ENCODE measurements at regions not wholly inside any gene's neighbourhood (a gene's known extent, or its start where the extent isn't known, plus 50 kb on each side); places are given as distances from the start of the nearest gene placed in this dataset.

GRCh38 chr22:47437636-47438035 is 675.2 kb downstream of the TBC1D22A start:
- CTCF ChIA-PET (ENCODE audit: low intra/inter-chr PET ratio, low total read pairs) = no interaction called here
- ATAC-seq (no peak), DNase-seq (ENCODE audit: low spot score) (no peak), FAIRE-seq (no peak)
- in situ Hi-C loops (cut with HindIII; ENCODE audit: extremely low pct_ligation_motif_present, low pct_unique_long_range_greater_than_20kb) = no loop called here
- Histone ChIP-seq H3K9ac (ENCODE audit: insufficient read depth, low read depth, low read length) (no peak overlapping the region), H3K9me3 (ENCODE audit: low read length) (no peaks in the 10 kb centered on the region), H2AFZ (ENCODE audit: low read length) (no peak overlapping the region), H3K36me3 (replicated peaks in 1 of 2; ENCODE audit: control insufficient read depth in 1 of 2, insufficient read depth in 2 of 2, low read length in 2 of 2) (no peaks in the 10 kb centered on the region), H3K27me3 (ENCODE audit: control insufficient read depth in 1 of 2, insufficient read depth in 2 of 2, low read length in 2 of 2) (peaks cover 0 to 28% of the 10 kb centered on the region in 2 experiments; a peak in 2 of 5 replicates), H3K4me1 (ENCODE audit: insufficient read depth, low read length) (no peaks in the 10 kb centered on the region), H3K4me3 (replicated peaks in 1 of 3; ENCODE audit: insufficient read depth in 1 of 3, low read depth in 2 of 3, low read length in 3 of 3) (no peak overlapping the region), H4K20me1 (ENCODE audit: insufficient read depth, low read length) (no peaks in the 10 kb centered on the region), H3K79me2 (ENCODE audit: insufficient read depth, low read length) (no peaks in the 10 kb centered on the region), H3K4me2 (ENCODE audit: low read depth, low read length) (no peak overlapping the region), H3K27ac (ENCODE audit: extremely low read length, insufficient read depth, low read length) (no peak overlapping the region)
- BruUV-seq (replicated peaks) = no TSS peak
- WGBS (ENCODE audit: low lambda C conversion rate) = 0% methylated on average over 1 of the region's 3 CpGs
- POLR2A ChIA-PET = no interaction called here
- intact Hi-C loops (cut with micrococcal nuclease; ENCODE audit: unreplicated experiment) = no loop called here
- no peak for TF ChIP-seq ZBTB26 (CRISPR knock-in tag; IDR thresholded peaks at IDR 0.05; ENCODE audit: borderline replicate concordance)
- no peak for TF ChIP-seq IRF1 (CRISPR knock-in tag; IDR thresholded peaks at IDR 0.05; ENCODE audit: low read depth)
- TF ChIP-seq DDIT3 (CRISPR knock-in tag; IDR thresholded peaks at IDR 0.05) = no peak
- no peak for TF ChIP-seq FLYWCH1 (CRISPR knock-in tag; IDR thresholded peaks at IDR 0.05)
- TF ChIP-seq ATF5 (CRISPR knock-in tag; IDR thresholded peaks at IDR 0.05; ENCODE audit: low read depth) = no peak
- TF ChIP-seq HMGXB3 (CRISPR knock-in tag; IDR thresholded peaks at IDR 0.05; ENCODE audit: borderline replicate concordance) = no peak
- no peak for TF ChIP-seq CEBPG (CRISPR knock-in tag; IDR thresholded peaks at IDR 0.05)
- TF ChIP-seq TBL1XR1 (IDR thresholded peaks at IDR 0.05; ENCODE audit: borderline replicate concordance, low read length, partially characterized antibody) = no peak
- no peak for TF ChIP-seq ARHGAP35 (CRISPR knock-in tag; IDR thresholded peaks at IDR 0.05; ENCODE audit: borderline replicate concordance)
- no peak for TF ChIP-seq ZNF563 (CRISPR knock-in tag; IDR thresholded peaks at IDR 0.05)
- no peak for TF ChIP-seq FOXK2 (IDR thresholded peaks at IDR 0.05)
- TF ChIP-seq ZSCAN20 (CRISPR knock-in tag; IDR thresholded peaks at IDR 0.05; ENCODE audit: borderline replicate concordance) = no peak
- TF ChIP-seq SIN3B (IDR thresholded peaks at IDR 0.05; ENCODE audit: low read length) = no peak
- TF ChIP-seq SOX6 (IDR thresholded peaks at IDR 0.05) = no peak
- TF ChIP-seq SOX6 (CRISPR knock-in tag; IDR thresholded peaks at IDR 0.05) = no peak
- no peak for TF ChIP-seq ZNF251 (CRISPR knock-in tag; IDR thresholded peaks at IDR 0.05)
- TF ChIP-seq MXD1 (CRISPR knock-in tag; IDR thresholded peaks at IDR 0.05) = no peak
- no peak for TF ChIP-seq KLF9 (CRISPR knock-in tag; IDR thresholded peaks at IDR 0.05; ENCODE audit: low read depth)

Data from HepG2 (cell line).